Activated CD4-positive, alpha-beta memory T cell treated with anti-CD3 and anti-CD28 coated beads for 36 hours (primary cell): ENCODE measurements at regions not wholly inside any gene's neighbourhood (a gene's known extent, or its start where the extent isn't known, plus 50 kb on each side); places are given as distances from the start of the nearest gene placed in this dataset.

ENCODE experiments used
- CTCF ChIA-PET: fragments of 350-600 bp; sonication (Branson Sonifier 250); formaldehyde crosslinking; loops from one replicate; lab custom pipeline; 2021; ENCODE audit warnings: antibody characterized with exemption, inconsistent platforms; lab: Charles Lee
- POLR2A ChIA-PET: fragments of 350-600 bp; sonication (Branson Sonifier 250); formaldehyde crosslinking; loops from one replicate; lab custom pipeline; 2021; ENCODE audit warnings: antibody characterized with exemption; lab: Charles Lee
- DNase-seq: peaks from one replicate; pipeline ENCODE4 v3.0.0-alpha.2; 2020
- H3K27ac Mint-ChIP-seq: one replicate; pipeline ENCODE4 v1.8.0; 2021; ENCODE audit warnings: mixed read lengths
- H3K27me3 Mint-ChIP-seq: one replicate; pipeline ENCODE4 v1.8.0; 2021; ENCODE audit warnings: mixed read lengths
- H3K36me3 Mint-ChIP-seq: one replicate; pipeline ENCODE4 v1.8.0; 2021; ENCODE audit warnings: mixed read lengths
- H3K4me1 Mint-ChIP-seq: one replicate; pipeline ENCODE4 v1.8.0; 2021; ENCODE audit warnings: low read depth, mixed read lengths
- H3K4me3 Mint-ChIP-seq: one replicate; pipeline ENCODE4 v1.8.0; 2021; ENCODE audit warnings: mild to moderate bottlenecking, mixed read lengths
- H3K9me3 Mint-ChIP-seq: one replicate; pipeline ENCODE4 v1.8.0; 2021; ENCODE audit warnings: mixed read lengths
- intact Hi-C: fragments of 100-400 bp; cut with micrococcal nuclease; formaldehyde crosslinking; loops from one replicate; pipeline ENCODE4 v1.15.1; 2023

GRCh38 chr18:52190195-52190594 lies 149.8 kb upstream of the DCC start:
- no peaks in the 10 kb centered on the region for H3K9me3 Mint-ChIP-seq
- no peak overlapping the region for H3K4me3 Mint-ChIP-seq
- ChIA-PET CTCF (no interaction called here), POLR2A (no interaction called here)
- no peak overlapping the region for H3K27ac Mint-ChIP-seq
- H3K4me1 Mint-ChIP-seq = no peaks in the 10 kb centered on the region
- no peaks in the 10 kb centered on the region for H3K27me3 Mint-ChIP-seq
- H3K36me3 Mint-ChIP-seq = no peaks in the 10 kb centered on the region
- intact Hi-C loops = no loop called here
- no peak for DNase-seq

GRCh38 chr18:52190631-52191030 lies 149.4 kb upstream of the DCC start:
- H3K27ac Mint-ChIP-seq = no peak overlapping the region
- POLR2A ChIA-PET = no interaction called here

GRCh38 chr18:52200406-52200805 lies 139.6 kb upstream of the DCC start:
- H3K4me1 Mint-ChIP-seq = no peaks in the 10 kb centered on the region
- intact Hi-C loops = no loop called here
- H3K36me3 Mint-ChIP-seq = no peaks in the 10 kb centered on the region
- no peak for DNase-seq
- no peak overlapping the region for H3K4me3 Mint-ChIP-seq
- no peaks in the 10 kb centered on the region for H3K9me3 Mint-ChIP-seq
- no peak overlapping the region for H3K27ac Mint-ChIP-seq
- ChIA-PET POLR2A (no interaction called here), CTCF (no interaction called here)
- H3K27me3 Mint-ChIP-seq = no peaks in the 10 kb centered on the region

More at GRCh38 chr18:52190631-52191030, 149.4 kb upstream of the DCC start:
- Mint-ChIP-seq H3K4me3 (no peak overlapping the region), H3K36me3 (no peaks in the 10 kb centered on the region), H3K4me1 (no peaks in the 10 kb centered on the region), H3K27me3 (no peaks in the 10 kb centered on the region), H3K9me3 (no peaks in the 10 kb centered on the region)
- intact Hi-C loops = no loop called here
- CTCF ChIA-PET = no interaction called here
- DNase-seq = no peak

GRCh38 chr18:52200921-52201663 lies 138.9 kb upstream of the DCC start:
- Mint-ChIP-seq H3K4me3 (no peak overlapping the region), H3K4me1 (no peaks in the 10 kb centered on the region), H3K9me3 (no peaks in the 10 kb centered on the region), H3K27ac (no peak overlapping the region), H3K27me3 (no peaks in the 10 kb centered on the region), H3K36me3 (no peaks in the 10 kb centered on the region)
- DNase-seq = no peak
- intact Hi-C loops = no loop called here
- ChIA-PET POLR2A (no interaction called here), CTCF (no interaction called here)

- Mint-ChIP-seq H3K4me1 (no peaks in the 10 kb centered on the region), H3K4me3 (no peak overlapping the region), H3K9me3 (no peaks in the 10 kb centered on the region), H3K27ac (no peak overlapping the region), H3K36me3 (no peaks in the 10 kb centered on the region), H3K27me3 (no peaks in the 10 kb centered on the region)
- DNase-seq = no peak
- intact Hi-C loops = no loop called here
- CTCF ChIA-PET = no interaction called here
- POLR2A ChIA-PET = no interaction called here
Observed at GRCh38 chr18:52208646-52209045, 131.4 kb upstream of the DCC start.

GRCh38 chr18:52216109-52216508 lies 123.9 kb upstream of the DCC start:
- Mint-ChIP-seq H3K27ac (no peak overlapping the region), H3K27me3 (no peaks in the 10 kb centered on the region), H3K9me3 (no peaks in the 10 kb centered on the region), H3K4me1 (no peaks in the 10 kb centered on the region), H3K4me3 (no peak overlapping the region), H3K36me3 (no peaks in the 10 kb centered on the region)
- intact Hi-C loops = no loop called here
- no peak for DNase-seq
- ChIA-PET POLR2A (no interaction called here), CTCF (no interaction called here)

GRCh38 chr18:52216666-52217065 lies 123.3 kb upstream of the DCC start:
- H3K4me3 Mint-ChIP-seq = no peak overlapping the region
- no peaks in the 10 kb centered on the region for H3K4me1 Mint-ChIP-seq
- H3K36me3 Mint-ChIP-seq = no peaks in the 10 kb centered on the region
- DNase-seq = no peak
- ChIA-PET CTCF (interaction anchor here (0.7 kb wide), 1 partner anchor 72 kb away, joined by 4 read pairs; no protein-coding TSS in a partner anchor), POLR2A (no interaction called here)
- intact Hi-C loops = no loop called here
- H3K9me3 Mint-ChIP-seq = no peaks in the 10 kb centered on the region
- H3K27me3 Mint-ChIP-seq = no peaks in the 10 kb centered on the region
- no peak overlapping the region for H3K27ac Mint-ChIP-seq

GRCh38 chr18:52219102-52219501 lies 120.9 kb upstream of the DCC start:
- H3K36me3 Mint-ChIP-seq = no peaks in the 10 kb centered on the region
- POLR2A ChIA-PET = no interaction called here

GRCh38 chr18:52220062-52220591 lies 119.9 kb upstream of the DCC start:
- intact Hi-C loops = no loop called here
- ChIA-PET CTCF (no interaction called here), POLR2A (no interaction called here)
- Mint-ChIP-seq H3K4me1 (no peaks in the 10 kb centered on the region), H3K36me3 (no peaks in the 10 kb centered on the region), H3K27ac (no peak overlapping the region), H3K27me3 (no peaks in the 10 kb centered on the region), H3K4me3 (no peak overlapping the region), H3K9me3 (no peaks in the 10 kb centered on the region)
- DNase-seq = no peak

More at GRCh38 chr18:52219102-52219501, 120.9 kb upstream of the DCC start:
- H3K9me3 Mint-ChIP-seq = no peaks in the 10 kb centered on the region
- no peak for DNase-seq
- no peaks in the 10 kb centered on the region for H3K27me3 Mint-ChIP-seq
- H3K4me1 Mint-ChIP-seq = no peaks in the 10 kb centered on the region
- intact Hi-C loops = no loop called here
- CTCF ChIA-PET = no interaction called here
- H3K27ac Mint-ChIP-seq = no peak overlapping the region
- H3K4me3 Mint-ChIP-seq = no peak overlapping the region

- no peaks in the 10 kb centered on the region for H3K9me3 Mint-ChIP-seq
- H3K27ac Mint-ChIP-seq = no peak overlapping the region
Observed at GRCh38 chr18:52222211-52222610, 117.8 kb upstream of the DCC start.

GRCh38 chr18:52227536-52227935 lies 112.5 kb upstream of the DCC start:
- intact Hi-C loops = no loop called here
- ChIA-PET CTCF (no interaction called here), POLR2A (no interaction called here)
- H3K9me3 Mint-ChIP-seq = no peaks in the 10 kb centered on the region
- H3K27ac Mint-ChIP-seq = no peak overlapping the region
- no peaks in the 10 kb centered on the region for H3K36me3 Mint-ChIP-seq
- no peaks in the 10 kb centered on the region for H3K4me1 Mint-ChIP-seq
- H3K27me3 Mint-ChIP-seq = no peaks in the 10 kb centered on the region
- no peak overlapping the region for H3K4me3 Mint-ChIP-seq
- no peak for DNase-seq

More at GRCh38 chr18:52222211-52222610, 117.8 kb upstream of the DCC start:
- no peak for DNase-seq
- Mint-ChIP-seq H3K27me3 (no peaks in the 10 kb centered on the region), H3K36me3 (no peaks in the 10 kb centered on the region), H3K4me1 (no peaks in the 10 kb centered on the region), H3K4me3 (no peak overlapping the region)
- intact Hi-C loops = no loop called here
- POLR2A ChIA-PET = no interaction called here
- CTCF ChIA-PET = no interaction called here

GRCh38 chr18:52228166-52228565 lies 111.8 kb upstream of the DCC start:
- CTCF ChIA-PET = no interaction called here
- no peaks in the 10 kb centered on the region for H3K9me3 Mint-ChIP-seq
- POLR2A ChIA-PET = no interaction called here
- no peaks in the 10 kb centered on the region for H3K36me3 Mint-ChIP-seq
- H3K27me3 Mint-ChIP-seq = no peaks in the 10 kb centered on the region
- no peaks in the 10 kb centered on the region for H3K4me1 Mint-ChIP-seq
- H3K4me3 Mint-ChIP-seq = no peak overlapping the region
- DNase-seq = no peak
- no peak overlapping the region for H3K27ac Mint-ChIP-seq
- intact Hi-C loops = no loop called here

- no peak for DNase-seq
- intact Hi-C loops = no loop called here
- Mint-ChIP-seq H3K4me3 (no peak overlapping the region), H3K27me3 (no peaks in the 10 kb centered on the region), H3K9me3 (peaks cover 2% of the 10 kb centered on the region), H3K4me1 (no peaks in the 10 kb centered on the region), H3K27ac (no peak overlapping the region), H3K36me3 (no peaks in the 10 kb centered on the region)
- ChIA-PET CTCF (no interaction called here), POLR2A (no interaction called here)
Observed at GRCh38 chr18:52236131-52236530, 103.9 kb upstream of the DCC start.
